KBM-7 (cell line): ENCODE measurements at regions not wholly inside any gene's neighbourhood (a gene's known extent, or its start where the extent isn't known, plus 50 kb on each side); places are given as distances from the start of the nearest gene placed in this dataset.
"Not testable (repeated sequence)": the region's sequence is repeated elsewhere in the genome, so short reads cannot be mapped to it uniquely, and the experiment has no call there.

ENCODE experiments used
- DNase-seq: peaks from one replicate; pipeline ENCODE4 v3.0.0-alpha.2; 2015
- in situ Hi-C: fragments of 300-500 bp; cut with MboI; formaldehyde crosslinking; loops from 2 replicates; pipeline ENCODE4 v1.14.3; 2020; ENCODE audit warnings: low sequenced_read_pairs, low pct_unique_long_range_greater_than_20kb, mixed read lengths

DNA sequence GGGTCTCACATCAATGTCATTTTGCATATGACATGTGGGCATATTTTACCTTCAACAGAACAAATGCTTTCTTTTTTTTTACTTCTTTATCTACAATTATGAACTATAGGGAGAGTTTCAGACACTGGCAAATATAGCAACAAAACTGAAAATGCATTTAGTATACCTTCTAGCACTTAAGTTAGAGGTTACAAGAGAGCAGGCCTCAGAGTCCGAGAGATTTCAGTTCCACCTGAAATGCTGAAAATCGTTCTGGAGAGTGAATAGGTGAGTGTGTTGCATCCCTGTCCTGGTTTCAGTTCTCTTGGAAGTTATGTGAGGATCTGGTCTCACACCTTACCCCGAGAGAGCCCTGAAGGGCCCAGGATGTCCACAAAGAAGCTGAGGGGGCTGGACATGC is 337.8 kb upstream of the FRG1 start:
- DNase-seq, in situ Hi-C loops: not testable (repeated sequence)

DNA sequence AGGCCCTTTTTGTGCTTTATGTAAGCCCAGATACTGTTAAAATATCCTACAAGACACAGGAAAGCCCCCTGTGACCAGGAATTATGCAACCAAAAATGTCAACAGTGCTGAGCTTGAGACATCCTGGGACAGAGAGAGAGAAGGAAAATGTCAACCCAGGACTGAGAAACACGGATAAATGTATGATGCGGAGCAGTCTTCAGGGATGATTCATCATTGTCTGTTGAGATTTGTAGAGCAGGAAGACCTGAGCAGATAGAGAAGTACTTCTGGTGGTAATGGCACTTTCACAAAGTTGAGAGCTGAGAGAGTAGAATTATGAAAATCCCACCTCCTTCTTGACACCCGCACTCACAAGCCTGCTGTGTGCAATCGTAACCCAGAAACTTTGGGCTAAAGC is 330.1 kb upstream of the FRG1 start:
- DNase-seq: not testable (repeated sequence)

DNA sequence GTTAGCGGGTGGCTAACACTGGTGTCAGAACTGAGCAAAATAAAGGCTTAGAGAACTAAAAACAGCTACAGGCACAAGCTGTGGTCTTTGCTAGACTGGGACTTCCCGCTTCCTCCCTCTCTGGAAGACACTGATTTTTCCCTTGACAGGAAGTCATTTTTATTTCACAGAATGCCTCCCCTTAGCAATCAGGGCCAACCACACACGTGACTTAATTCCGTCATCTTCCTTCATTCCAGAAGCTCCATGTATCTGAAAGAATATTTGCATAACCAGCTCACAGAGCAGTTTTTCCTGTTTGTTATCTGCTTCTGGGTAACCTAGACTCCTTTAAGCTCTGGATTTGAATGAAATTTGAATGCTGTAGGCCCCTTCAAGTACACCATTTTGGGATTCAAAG is 327.5 kb upstream of the FRG1 start:
- in situ Hi-C loops: no loop called here
- peak; percentile 4 for DNase-seq

More for the DNA sequence above, 330.1 kb upstream of the FRG1 start:
- in situ Hi-C loops: not testable (repeated sequence)

DNA sequence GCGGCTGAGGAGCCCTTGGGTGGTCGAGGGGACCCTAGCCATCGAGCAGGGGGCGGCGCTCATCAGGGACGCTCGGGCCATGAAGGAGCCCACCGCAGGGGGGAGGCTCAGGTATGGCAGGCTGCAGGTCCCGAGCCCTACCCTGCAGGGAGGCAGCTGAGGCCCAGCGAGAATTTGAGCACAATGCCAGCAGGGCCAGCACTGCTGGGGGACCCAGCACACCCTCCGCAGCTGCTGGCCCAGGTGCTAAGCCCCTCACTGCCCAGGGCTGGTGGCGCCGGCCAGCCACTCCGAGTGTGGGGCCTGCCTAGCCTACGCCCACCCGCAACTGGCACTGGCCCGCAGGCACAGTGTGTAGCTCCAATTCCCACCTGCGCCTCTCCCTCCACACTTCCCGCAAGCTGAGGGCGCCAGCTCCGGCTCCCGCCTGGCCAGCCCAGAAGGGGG is 325.4 kb upstream of the FRG1 start:
- in situ Hi-C loops: no loop called here
- no peak for DNase-seq

DNA sequence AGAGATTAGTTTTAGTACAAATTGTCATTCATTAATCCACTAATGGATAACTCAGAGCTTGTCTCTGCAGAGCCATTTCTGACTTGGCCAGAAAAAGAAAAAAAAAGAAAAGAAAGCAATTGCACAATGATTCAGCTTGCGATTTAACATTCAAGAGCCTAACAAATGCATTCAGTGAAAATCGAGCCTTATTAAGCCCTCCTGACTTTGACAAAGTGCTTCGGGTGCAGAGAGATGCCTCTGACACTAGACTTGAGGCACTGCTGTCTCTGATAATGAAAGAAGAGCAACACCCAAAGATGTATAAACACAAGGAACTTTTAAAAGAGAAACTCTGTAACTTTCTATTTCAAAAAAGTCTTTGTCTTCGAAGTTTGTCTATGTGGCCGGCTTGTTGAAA is 322.9 kb upstream of the FRG1 start:
- in situ Hi-C loops: not testable (repeated sequence)

DNA sequence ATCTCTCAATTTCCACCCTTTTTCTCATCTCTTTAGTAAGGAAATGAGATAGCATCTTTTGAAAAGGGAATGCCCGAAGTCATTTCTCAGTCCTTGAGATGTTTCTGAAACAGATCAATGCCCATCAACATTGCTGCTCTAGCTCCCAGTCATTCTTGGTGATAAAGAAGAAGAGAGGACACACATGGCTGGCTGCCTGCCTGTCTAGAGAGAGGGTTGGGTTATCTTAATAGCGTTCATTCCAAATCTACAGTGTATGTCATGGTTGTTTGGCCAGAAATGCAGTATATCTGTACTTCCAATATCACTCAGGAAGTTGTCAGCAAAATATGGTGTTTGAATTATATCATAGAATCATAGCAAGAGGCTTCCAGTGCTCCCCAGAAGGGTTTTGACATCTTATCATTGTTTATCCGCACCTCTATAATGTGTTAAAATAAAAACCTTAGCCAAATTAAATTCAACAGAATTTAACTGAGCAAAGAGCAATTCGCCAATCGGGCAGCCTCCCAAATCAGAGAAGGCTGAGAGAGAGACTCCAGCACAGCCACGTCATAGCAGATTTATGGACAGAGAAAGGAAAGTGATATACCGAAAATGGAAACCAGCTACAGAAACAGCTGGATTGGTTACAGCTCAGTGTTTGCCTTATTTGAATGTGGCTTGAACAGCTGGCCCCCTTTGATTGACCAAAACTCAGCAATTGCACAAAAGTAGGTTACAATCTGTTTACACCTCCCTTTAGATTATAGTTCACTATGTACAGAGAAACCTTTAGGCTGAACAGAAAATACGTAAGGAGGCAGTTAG is 321.0 kb upstream of the FRG1 start:
- DNase-seq, in situ Hi-C loops: not testable (repeated sequence)

More for the DNA sequence above, 322.9 kb upstream of the FRG1 start:
- DNase-seq: not testable (repeated sequence)

DNA sequence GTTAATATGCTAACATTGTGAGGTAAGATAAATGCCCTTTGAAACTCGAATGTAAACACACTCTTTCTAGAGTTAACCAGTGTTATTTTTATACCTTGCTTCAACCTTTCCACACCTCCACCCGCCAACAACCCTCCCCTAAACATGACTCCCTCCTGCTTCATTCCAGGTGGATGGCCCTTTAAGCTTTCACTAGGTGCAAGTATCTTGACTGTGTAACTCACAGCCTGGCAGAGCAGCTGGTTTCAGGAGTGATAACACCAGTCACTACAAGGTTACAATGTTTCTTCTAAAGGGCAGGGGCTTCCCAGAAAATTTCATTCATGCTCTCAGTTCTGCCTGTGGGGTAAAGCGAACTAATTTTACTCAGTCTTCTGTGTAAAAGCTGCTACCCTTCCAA is 318.1 kb upstream of the FRG1 start:
- DNase-seq, in situ Hi-C loops: not testable (repeated sequence)

DNA sequence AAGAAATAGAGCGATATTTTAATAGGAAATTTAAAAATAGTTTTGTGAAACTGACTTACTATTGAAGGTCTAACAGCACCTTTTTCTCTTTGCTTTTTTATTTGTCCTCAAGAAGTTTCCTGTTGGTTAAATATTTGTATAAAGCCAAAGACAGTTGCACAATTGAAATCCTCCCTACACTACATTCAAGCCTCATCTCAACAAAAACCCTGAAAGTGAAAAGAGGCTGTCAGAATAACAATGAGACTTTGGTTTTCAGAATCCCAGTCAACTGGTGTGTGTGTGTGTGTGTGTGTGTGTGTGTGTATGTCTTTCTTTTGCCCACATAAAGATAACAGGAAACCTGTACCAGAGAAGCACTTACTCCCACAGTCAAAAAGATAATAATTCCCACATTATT is 313.6 kb upstream of the FRG1 start:
- in situ Hi-C loops, DNase-seq: not testable (repeated sequence)

DNA sequence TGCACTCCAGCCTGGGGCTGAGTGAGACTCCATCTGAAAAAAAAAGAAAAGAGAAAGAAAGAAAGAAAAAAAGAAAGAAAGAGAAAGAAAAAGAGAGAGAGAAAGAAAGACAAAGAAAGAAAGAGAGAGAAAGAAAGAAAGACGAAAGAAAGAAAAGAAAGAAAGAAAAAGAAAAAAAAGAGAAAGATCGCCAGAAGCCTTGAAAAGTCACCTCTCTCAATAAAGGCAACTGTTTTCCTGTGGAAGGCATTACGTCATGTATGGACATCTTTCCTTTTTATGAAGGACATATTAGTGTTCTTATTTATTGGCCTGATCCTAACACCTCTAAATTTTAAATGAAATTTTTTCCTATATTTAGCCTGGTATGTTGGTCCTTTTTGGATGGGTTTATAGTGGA is 310.9 kb upstream of the FRG1 start:
- in situ Hi-C loops, DNase-seq: not testable (repeated sequence)

DNA sequence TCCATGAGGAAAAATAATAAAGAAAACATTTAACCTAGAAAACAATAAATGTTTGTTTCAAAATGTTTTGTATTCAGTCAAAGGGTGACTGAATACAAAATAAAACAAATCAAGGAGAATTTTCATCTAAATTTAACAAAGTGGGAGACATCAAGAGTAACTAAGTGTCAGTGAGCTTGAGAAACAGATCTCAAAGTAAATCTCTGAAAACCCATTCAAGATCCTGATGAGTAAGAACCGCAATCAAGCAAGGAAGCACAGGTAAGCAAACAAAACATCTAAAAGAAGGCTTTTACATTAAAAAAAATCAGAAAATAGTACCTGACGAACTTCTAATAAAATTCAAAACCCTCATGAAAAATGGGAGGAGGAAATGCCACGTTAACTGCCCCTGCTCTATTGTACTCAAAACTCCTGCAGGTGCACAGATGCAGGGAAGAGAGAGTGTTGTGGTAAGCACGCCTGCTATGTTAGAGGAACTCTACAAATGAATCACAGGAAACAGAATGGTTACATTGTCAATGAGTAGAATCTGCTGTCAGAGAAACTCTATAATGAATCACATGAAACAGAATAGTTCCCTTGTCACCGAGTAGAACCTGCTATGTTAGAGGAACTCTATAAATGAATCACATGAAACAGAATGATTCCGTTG is 309.6 kb upstream of the FRG1 start:
- peak; percentile 66 for DNase-seq
- in situ Hi-C loops: not testable (repeated sequence)

DNA sequence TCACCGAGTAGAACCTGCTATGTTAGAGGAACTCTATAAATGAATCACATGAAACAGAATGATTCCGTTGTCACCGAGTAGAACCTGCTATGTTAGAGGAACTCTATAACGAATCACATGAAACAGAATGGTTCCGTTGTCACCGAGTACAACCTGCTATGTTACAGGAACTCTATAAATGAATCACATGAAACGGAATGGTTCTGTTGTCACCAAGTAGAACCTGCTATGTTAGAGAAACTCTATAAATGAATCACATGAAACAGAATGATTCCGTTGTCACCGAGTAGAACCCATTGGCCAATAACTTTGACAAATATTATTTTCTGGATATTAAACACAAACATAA is 309.1 kb upstream of the FRG1 start:
- in situ Hi-C loops: not testable (repeated sequence)

DNA sequence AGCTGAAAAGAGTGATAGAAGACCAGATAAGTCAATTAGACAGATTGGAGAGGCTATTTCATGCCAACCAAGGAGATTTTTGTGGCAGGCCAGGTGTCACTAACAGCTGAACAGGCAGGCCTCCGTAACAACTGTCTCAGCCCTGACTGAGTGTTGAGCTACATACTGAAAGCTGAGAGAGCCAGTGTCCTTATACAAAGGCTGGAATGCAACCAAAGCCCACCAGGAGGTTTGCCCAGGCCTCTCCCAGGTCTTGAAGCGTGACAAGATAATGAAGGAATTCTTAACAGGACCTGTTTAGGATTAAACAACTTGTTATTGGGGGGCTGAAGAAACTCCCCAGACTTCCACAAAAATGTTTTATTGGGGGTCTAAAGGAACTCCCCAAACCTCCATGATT is 290.2 kb upstream of the FRG1 start:
- DNase-seq, in situ Hi-C loops: not testable (repeated sequence)

More for the DNA sequence above, 309.1 kb upstream of the FRG1 start:
- peak; percentile 12 for DNase-seq

DNA sequence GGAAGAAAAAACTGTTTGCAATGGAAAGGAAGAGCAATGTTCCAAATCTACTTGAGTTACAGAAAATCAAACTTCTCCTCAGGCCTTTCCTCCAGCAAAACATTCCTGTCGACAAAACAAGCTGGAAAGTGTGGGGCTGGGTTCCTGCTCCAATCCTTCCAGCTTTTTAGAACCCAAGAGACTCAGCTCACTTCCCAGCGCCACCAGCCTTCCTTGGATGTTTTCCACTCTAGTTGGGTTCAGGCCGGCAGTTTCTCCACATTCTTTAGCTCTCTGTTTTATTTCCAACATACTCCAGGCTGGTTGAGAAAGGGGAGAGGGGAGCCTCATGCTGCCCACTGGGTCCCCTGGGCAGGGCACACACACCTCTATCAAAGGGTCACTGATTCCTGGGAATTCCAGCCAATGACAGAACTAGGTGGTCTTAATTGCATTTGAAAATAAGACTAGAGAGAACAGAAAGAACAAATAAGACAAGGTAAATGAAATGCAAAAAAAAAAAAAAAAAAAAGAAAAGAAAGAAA is 287.5 kb upstream of the FRG1 start:
- DNase-seq, in situ Hi-C loops: not testable (repeated sequence)

DNA sequence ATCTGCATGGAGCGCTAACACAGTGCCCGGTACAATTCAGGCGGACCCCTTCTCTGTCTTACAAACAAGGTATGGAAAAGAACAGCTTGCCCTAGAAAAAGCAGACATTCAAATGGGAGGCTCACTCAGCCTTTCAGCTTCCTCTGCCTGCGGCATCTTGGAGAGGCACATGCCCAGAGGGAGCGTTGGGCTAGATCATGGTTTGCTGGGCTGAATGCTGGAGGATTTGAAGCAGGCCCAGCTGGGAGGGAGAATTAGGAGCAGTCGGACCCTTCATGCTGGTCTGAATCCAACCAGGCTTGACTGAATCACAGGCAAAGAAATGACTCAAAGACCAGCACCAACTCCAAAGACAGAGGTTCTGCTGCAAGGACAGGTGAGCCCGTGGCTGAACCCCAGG is 286.7 kb upstream of the FRG1 start:
- in situ Hi-C loops, DNase-seq: not testable (repeated sequence)

DNA sequence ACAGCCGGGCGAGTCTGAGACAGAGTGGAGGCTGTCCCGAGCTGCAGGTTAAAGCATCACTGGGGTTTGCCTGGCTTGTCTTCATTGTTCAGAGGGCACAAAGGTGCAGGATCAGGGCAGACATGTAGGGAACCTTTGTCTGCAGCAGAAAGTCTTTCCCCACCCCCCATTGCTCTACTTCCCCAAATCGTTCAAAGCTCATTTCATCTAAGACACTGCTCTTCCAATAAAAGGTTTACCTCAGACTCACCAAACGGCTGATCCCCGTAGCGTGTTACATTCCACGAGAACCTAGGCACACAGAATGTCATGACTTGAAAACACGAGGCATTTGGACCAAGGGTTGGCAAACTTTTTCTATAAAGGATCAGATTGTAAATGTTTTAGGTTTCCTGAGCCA is 286.3 kb upstream of the FRG1 start:
- peak; percentile 74 for DNase-seq
- in situ Hi-C loops: not testable (repeated sequence)

DNA sequence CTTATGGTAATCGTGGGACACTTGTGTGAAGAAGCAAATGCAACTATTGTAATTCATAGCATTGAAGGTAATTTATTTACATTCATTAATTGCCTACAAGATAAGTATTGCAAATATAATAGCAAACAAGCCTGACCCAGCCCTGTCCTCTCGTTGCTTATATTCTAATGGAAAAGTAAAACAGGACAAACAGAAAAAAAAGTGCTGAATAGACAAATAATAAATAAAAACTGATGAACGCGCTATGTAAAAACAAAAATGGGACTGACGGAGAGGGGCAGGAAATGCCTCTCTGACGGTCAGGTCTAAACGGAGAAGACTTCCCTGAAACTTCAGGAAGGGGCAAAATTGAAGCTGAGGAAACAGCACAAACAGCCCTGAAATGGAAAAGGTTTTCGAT is 284.9 kb upstream of the FRG1 start:
- in situ Hi-C loops, DNase-seq: not testable (repeated sequence)

DNA sequence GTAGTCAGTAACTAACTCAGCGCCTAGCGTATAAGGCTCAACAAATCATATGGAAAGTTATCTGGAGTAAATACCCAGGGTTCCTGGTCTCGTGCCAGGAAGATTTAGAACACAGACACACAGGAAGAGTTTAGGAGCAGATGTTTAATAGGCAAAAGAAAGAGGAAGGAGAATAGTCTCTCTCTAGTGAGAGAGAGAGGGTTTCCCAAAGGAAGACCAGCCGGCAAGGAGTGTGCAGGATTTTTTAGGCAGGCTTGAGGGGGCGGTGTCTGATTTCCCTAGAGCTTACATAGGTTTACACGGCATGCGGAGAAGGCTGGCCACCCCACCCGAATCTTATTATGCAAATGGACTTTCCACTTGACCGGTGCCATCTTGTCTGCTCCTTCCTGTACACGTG is 284.0 kb upstream of the FRG1 start:
- peak; percentile 90 for DNase-seq
- in situ Hi-C loops: no loop called here

DNA sequence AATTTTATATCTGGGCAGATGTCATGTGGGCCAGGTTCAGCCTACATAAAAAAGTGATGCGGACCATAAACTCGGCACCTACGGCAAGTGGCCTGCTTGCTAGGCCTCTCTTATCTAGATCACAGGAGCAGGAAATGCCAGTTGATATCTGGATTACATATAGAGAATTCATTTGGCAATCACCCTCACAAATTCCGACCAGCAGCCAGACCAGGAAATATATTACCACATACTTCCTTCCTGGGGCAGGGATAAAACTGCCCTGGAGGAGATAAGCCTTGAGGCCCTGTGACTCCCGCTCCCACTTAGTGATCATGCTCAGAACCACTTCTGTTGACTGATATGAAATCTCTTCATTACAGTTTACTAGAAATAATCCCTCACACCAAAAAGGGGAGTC is 282.4 kb upstream of the FRG1 start:
- in situ Hi-C loops: not testable (repeated sequence)
- peak; percentile 85 for DNase-seq

DNA sequence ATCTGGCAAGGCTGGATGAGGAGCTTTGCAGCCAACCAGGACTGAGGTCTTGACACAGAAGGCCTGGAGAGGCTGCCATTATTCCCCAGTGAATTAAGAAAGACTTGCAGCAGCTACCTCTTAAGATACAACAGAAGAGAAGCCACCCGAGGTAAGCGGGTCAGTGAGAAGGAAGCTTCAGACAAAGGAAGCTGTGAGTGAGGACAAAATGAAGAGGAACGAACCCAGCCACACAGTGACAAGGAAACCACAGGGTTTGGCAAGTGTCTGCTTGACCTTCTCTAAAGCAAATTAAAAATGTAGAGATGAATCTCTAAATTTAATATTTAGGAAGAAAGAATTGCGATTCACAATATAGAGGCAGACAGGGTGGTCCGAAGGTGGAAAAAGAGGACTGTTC is 281.8 kb upstream of the FRG1 start:
- peak; percentile 37 for DNase-seq
- in situ Hi-C loops: not testable (repeated sequence)

DNA sequence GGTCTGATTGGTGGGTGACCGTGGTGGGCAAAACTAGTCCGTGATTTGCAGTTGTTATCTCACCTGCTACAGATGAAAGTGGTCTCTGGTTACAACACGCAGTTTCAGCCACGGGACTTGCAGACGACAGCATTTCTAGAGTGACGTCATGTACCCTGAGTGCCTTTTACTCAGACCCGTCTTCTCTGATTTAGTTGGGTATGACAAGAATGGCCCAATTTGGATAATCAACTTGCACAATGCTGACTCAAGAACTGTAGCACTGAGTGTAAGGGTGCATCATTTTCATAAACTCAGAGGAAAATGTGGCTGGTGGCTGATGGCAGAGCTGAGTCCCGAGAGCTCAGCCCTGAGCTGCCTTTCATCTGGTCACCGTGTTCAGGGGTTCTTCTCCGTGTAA is 281.4 kb upstream of the FRG1 start:
- in situ Hi-C loops: no loop called here
- DNase-seq: no peak
